ENCODE measurements at regions not wholly inside any gene's neighbourhood (a gene's known extent, or its start where the extent isn't known, plus 50 kb on each side); places are given as distances from the start of the nearest gene placed in this dataset.
A peak's percentile ranks its signal among the peaks of the same experiment; 100 is the strongest.

DNA sequence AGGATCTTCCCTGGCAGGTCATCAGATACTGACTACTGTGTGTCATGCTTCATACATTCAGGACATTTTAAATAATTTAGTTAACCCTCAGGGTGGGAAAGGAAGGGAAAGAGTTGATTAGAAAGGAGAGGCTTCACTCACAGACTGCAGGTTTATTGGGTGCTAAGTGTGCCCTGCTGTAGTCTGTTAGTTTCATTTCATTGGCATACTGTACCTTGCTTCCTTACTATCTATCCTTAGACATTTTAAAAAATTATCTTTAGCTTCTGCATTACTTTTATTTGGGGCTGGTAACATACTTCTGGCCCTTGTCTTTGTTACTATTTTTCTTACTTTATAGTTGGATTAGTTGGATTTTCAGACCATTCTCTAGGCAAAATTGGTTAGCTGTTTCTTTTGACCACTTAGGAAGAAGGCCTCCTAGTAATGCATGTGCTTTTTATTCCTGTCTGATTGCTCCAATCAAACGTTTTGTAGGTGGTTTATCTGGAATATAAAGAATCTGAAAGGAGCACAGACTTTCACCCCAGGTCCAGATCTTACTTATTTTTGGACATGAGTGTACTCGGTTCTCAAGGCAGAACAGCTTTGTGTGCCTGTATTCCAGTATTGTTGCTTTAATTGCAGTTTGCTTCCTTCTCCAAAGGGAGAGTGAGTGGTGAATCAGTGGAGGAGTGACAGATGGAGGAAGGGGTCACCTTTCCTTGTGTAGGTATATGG, 82.7 kb upstream of the PRDM1 start:
- FAIRE-seq (no peak), DNase-seq (ENCODE audit: insufficient read length) (no peak)
- TF ChIP-seq TAF1 (IDR thresholded peaks at IDR 0.05; ENCODE audit: borderline replicate concordance, low read depth, low read length) (no peak), POLR2A (IDR thresholded peaks at IDR 0.05; ENCODE audit: low read depth, low read length) (no peak)

DNA sequence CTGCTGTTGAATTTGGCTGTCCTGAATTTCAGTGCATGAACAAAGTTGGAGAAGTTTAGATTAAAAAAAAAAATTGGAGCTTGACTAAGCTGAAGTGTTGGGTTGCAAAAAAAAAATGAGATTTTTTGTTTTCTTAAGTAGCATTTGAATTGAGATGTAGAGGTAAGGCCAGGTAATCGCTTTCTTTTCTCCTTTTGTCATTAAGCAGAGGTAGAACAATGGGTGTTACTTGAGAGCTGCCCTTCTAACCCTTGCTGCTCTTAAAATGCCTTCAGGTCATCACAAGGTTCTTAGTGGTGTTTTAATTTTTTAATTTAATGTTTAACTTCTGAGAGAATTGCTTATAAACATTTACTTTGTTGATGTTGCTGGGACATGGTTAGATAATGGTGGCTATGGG, 84.1 kb upstream of the PRDM1 start:
- no peak for TF ChIP-seq POLR2AphosphoS5 (IDR thresholded peaks at IDR 0.05; ENCODE audit: low read depth, low read length)
- no peak for TF ChIP-seq TAF1 (IDR thresholded peaks at IDR 0.05; ENCODE audit: borderline replicate concordance, low read depth, low read length)
- TF ChIP-seq POLR2A (IDR thresholded peaks at IDR 0.05; ENCODE audit: low read depth, low read length): no peak
- no peak for FAIRE-seq
- DNase-seq (ENCODE audit: insufficient read length): no peak

DNA sequence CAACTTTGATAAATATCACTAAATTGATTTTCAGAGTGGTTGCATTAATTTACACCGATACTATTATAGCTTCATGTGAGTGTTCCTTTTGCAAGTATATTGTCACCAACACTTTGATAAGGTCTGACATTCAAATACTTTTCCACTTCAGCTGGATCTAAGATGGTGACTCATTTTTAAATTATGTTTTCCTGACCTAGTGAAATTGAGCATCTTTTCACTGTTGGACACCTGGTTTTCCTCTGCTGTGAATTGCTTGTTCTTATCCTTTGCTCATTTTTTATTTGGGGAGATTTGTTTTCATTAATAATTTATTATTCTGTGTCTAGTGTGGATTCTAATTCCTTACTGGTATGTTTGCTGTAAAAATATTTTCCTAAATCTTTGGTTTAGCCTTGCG, 85.2 kb upstream of the PRDM1 start:
- no peak for FAIRE-seq
- TF ChIP-seq TAF1 (IDR thresholded peaks at IDR 0.05; ENCODE audit: borderline replicate concordance, low read depth, low read length) (no peak), POLR2AphosphoS5 (IDR thresholded peaks at IDR 0.05; ENCODE audit: low read depth, low read length) (no peak), POLR2A (IDR thresholded peaks at IDR 0.05; ENCODE audit: low read depth, low read length) (no peak)
- DNase-seq (ENCODE audit: insufficient read length): no peak

DNA sequence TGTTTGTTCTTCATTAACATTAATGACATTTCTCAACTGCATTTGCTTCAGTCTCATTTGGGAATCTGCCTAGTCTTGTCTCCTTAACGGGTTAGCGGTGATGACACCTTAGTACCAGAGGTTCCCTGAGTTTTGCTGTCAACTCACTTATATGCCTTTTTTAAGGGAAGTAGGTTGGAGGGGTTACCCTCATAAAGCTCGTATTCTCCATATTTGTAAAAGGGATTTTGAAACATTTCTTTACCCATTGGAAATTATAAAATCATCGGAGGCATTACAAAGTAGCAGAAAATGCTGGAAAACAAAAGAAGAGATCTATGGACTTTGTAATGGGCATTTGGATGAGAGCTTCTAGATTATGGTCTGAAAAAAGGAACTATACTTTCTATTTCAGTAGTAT, 88.7 kb upstream of the PRDM1 start:
- FAIRE-seq: no peak
- TF ChIP-seq TAF1 (IDR thresholded peaks at IDR 0.05; ENCODE audit: borderline replicate concordance, low read depth, low read length): no peak
- no peak for TF ChIP-seq POLR2AphosphoS5 (IDR thresholded peaks at IDR 0.05; ENCODE audit: low read depth, low read length)
- TF ChIP-seq POLR2A (IDR thresholded peaks at IDR 0.05; ENCODE audit: low read depth, low read length): no peak
- DNase-seq (ENCODE audit: insufficient read length): no peak

DNA sequence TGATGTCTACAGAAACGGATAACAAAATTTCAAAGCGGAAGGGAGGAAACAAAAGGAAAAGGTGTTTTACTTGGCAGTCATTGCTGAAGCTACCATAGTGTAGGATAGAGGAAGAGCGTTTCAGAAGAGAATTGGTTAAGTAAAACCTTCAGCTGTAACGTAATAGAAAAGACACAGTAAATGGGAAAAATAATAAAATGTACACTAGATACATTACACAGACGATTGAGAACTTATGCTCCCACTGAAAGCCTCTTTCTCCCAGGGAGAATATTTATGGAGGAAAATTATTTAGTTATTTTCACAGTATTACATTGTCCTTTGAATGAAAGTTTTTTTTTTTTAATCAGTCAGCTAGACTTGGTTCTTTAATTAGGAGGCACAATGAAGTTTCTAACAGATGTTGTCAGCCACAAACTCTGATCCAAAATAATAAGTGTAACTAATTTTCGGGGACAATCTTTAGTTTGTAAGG, 90.7 kb upstream of the PRDM1 start:
- TF ChIP-seq POLR2A (IDR thresholded peaks at IDR 0.05; ENCODE audit: low read depth, low read length) (no peak), POLR2AphosphoS5 (IDR thresholded peaks at IDR 0.05; ENCODE audit: low read depth, low read length) (no peak), TAF1 (IDR thresholded peaks at IDR 0.05; ENCODE audit: borderline replicate concordance, low read depth, low read length) (no peak)
- no peak for DNase-seq (ENCODE audit: insufficient read length)
- no peak for FAIRE-seq

DNA sequence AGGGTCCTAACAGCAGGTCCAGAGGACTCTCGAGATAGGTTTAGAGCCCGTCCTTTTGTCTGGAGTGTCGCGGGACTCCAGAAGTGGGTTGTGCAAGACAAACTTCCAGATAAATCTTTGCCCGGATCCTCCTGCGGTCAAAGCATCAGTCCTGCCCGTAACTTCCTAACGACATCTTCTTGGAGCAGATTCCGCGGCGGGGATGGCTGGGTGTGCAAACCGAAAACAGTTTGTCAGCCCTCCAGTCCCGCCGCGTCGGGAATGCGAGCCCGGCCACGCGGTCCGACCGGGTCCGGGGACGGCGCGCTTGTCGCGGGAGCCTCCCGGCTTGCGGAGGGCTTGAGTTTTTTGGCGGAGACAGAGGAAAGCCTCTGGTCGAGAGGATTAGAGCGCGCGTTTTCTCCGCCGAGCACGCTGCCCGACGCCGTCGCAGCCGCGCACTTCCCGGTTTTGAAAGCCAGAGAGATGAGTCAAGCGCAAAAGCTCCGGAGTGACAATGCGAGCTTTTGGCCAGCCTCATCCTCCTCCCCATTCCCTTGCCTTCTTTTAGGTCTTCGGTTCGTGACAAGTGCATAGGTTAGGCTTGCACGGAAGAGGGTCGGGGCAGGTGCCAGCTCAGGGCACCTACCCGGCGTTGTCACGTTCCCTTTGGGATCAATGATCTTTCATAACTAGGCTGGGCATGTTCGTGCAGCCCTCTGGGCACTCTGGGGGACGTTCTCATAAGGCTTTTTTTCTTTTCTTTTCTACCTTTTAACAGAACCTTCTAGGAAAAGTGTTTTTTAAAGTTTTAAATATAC, 91.3 kb upstream of the PRDM1 start:
- peak; percentile 81 for FAIRE-seq
- no peak for DNase-seq (ENCODE audit: insufficient read length)
- TF ChIP-seq POLR2A (IDR thresholded peaks at IDR 0.05; ENCODE audit: low read depth, low read length): no peak

DNA sequence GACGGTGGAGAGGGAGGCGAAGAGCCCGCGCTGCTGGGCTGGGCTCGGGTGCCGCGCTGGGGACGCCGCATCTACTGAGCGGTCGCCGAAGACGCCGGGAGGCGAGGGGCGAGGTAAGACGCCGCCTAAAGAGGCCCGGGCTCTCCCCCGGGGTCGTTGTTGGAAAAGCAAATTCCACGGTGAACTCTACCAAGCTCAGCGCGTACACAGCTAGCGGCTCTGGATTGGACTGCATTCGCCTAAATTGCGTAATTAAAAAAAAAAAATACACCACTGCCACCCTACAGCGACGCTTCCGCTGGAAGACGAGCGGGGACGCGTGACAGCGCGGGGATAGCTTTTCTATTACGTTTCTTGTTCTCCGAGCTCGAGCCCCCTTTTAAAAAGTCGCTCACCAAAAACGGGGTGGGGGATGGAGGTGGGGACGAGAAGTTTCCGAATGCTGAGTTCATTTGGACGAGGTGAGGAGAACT, 92.0 kb upstream of the PRDM1 start:
- DNase-seq (ENCODE audit: insufficient read length) (no peak), FAIRE-seq (no peak)
- TF ChIP-seq POLR2A (IDR thresholded peaks at IDR 0.05; ENCODE audit: low read depth, low read length) (no peak), TAF1 (IDR thresholded peaks at IDR 0.05; ENCODE audit: borderline replicate concordance, low read depth, low read length) (no peak), POLR2AphosphoS5 (IDR thresholded peaks at IDR 0.05; ENCODE audit: low read depth, low read length) (no peak)

DNA sequence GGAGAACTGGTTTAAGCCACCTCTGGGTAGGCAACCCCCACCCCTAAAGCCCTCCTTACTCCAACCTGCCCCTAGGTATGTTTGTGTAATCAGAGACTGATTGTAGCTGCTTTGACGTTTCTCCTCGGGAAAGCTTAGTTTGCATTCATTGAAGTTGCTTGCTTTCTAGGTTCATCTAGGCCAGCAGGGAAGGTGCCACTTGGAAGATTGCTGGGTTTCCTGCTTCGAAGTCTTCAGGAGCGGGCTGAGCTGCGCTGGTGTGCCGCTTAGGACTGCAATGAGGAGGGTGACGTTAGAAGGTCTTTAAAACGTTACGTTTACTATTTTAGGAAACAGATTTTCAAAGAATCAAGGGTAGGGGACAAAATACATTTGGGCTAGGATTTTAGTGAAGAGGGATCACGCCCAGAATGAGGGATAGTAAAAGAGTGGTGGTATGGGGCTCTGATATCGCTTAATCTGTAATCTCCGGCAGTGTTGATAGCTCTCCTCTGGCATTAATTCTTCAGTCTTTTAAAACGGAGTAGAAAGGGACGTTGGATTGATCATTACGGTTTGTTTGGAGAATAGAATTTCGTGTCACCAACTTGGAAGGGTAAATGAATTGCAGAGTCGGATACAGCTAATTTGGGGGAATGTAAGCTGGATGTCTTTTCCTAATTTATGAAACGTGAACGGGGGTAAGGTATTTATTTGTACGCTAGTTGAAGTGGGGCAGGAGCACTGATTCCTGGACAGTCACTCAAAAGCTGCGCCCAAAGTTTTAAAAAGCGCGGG, 92.6 kb upstream of the PRDM1 start:
- TF ChIP-seq POLR2AphosphoS5 (IDR thresholded peaks at IDR 0.05; ENCODE audit: low read depth, low read length) (no peak), TAF1 (IDR thresholded peaks at IDR 0.05; ENCODE audit: borderline replicate concordance, low read depth, low read length) (no peak), POLR2A (IDR thresholded peaks at IDR 0.05; ENCODE audit: low read depth, low read length) (no peak)
- DNase-seq (ENCODE audit: insufficient read length) (no peak), FAIRE-seq (no peak)

DNA sequence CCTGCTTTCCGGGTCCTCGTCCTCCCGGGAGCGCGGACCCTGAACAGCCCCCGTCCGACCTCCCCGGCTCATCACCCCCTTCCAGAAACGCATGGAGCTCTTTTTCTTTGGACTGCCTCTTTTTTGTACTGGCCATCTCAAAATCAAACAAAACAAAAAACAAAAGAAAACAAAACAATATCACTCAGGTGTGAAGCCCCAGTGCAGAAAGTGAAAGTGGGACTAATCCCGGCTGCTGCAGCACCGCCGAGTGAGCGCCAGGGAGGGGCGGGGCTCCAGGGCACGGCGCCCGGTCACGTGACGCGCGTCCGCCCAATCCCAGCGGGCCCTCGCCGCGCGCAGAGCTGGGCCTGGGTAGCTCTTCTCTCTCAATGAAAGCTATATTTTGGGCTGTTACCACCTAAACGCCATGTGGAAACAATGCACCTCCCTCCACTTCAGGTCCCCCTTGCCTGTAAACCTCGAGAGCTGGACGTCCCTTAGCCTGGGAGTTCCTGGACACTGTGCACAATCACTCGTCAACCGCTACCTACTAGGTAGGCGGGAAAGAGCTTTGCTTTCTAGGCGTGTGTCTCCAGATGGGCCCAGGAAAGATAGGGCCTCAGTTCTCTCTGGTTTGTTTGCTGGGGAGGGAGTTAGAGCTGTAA, 93.7 kb upstream of the PRDM1 start:
- FAIRE-seq: peak; percentile 98
- DNase-seq (ENCODE audit: insufficient read length): peak; percentile 89
- no peak for TF ChIP-seq POLR2AphosphoS5 (IDR thresholded peaks at IDR 0.05; ENCODE audit: low read depth, low read length)
- no peak for TF ChIP-seq TAF1 (IDR thresholded peaks at IDR 0.05; ENCODE audit: borderline replicate concordance, low read depth, low read length)
- TF ChIP-seq POLR2A (IDR thresholded peaks at IDR 0.05; ENCODE audit: low read depth, low read length): no peak

DNA sequence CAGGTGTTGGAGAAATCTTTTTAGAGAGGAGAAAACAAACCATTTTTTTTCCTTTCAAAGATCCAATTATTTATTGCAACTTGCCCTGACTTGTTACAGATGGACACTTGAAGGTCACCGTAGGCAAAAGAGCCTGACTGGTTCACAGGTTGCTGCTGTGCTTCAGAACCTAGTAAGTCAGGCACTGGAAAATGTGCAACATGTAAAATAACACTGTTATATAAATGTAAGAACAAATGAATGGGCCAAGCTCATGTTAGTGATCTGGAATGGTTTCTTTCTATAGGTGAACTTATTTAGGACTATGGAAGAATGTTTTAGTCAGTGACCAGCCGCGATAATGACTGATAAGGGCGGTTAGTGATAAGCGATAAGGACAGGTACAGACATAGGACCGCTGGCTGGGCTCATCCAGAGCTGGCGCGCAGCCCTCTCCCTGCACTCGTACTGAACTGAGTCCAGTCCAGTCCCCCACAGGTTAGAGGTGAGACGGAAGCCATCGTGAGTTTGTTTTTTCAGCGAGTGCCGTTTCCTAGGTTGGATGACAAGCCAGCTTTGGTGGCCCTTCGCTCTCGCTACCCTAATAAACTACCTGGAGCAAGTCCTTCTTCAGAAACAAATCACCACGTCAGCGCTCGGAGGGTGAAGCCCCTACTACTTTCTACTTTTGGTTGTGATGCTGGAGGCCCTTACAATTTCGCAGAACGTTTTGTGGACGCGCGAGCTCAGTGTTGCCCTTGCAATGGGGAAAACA, 94.4 kb upstream of the PRDM1 start:
- TF ChIP-seq TAF1 (IDR thresholded peaks at IDR 0.05; ENCODE audit: borderline replicate concordance, low read depth, low read length) (no peak), POLR2AphosphoS5 (IDR thresholded peaks at IDR 0.05; ENCODE audit: low read depth, low read length) (no peak), POLR2A (IDR thresholded peaks at IDR 0.05; ENCODE audit: low read depth, low read length) (no peak)
- FAIRE-seq (no peak), DNase-seq (ENCODE audit: insufficient read length) (no peak)

Data from GM12892 (cell line).